ENCODE measurements at regions not wholly inside any gene's neighbourhood (a gene's known extent, or its start where the extent isn't known, plus 50 kb on each side); places are given as distances from the start of the nearest gene placed in this dataset.

DNA sequence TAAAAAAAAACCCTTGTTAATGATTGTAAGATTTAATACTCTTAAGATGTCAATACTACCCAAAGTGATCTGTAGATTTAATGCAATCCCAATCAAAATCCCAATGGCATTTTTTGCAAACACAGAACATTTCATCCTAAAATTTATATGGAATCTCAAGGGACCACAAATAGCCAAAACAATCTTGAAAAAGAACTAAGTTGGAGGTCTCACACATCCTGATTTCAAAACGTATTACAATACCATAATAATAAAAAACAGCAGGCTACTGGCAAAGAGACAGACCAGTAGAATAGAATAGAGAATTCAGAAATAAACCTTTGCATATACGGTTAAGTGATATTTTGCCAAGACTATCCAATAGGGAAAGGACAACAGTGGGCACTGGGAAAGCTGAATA is 331.9 kb upstream of the JARID2 start:
- DNase-seq = no peak

- DNase-seq = no peak
Measured at GRCh38 chr6:14915888-14916832, 329.7 kb upstream of the JARID2 start.

DNA sequence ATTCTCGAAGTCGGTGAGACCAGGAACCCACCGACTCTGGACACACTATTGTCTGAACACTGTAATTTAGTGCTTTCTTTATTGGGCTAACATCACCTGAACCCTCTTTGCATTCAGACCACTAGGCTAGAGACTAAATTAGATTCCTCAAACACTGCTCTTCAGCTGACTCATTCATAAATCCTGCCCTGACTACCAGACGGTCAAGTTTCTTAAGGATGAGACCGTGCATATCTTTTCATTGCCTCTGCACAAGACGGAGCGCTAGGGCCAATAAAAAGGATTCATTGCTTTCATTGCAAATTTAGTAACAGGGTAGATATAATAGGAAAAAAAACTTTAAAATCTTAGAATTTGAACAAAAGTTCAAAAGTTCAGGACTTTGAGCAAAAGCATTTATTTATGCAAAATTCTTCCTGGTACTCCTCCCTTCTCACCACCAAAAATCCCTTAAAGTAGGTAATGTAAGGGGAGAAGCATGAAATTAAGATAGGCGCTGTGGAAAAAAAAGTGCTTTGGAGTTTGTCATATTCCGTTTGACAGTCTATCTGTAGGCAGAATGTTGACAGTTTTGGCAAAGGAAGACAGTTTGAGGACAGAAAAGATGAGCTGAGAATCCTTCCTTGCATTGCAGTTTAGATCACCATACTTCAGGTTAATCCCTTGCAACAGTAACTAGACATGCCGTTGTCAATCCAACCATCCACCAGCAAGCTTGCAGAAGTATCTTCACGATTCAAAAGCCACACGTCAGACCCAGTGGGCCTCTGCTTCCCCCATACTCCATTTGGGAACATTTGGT is 328.6 kb upstream of the JARID2 start:
- DNase-seq = no peak

DNA sequence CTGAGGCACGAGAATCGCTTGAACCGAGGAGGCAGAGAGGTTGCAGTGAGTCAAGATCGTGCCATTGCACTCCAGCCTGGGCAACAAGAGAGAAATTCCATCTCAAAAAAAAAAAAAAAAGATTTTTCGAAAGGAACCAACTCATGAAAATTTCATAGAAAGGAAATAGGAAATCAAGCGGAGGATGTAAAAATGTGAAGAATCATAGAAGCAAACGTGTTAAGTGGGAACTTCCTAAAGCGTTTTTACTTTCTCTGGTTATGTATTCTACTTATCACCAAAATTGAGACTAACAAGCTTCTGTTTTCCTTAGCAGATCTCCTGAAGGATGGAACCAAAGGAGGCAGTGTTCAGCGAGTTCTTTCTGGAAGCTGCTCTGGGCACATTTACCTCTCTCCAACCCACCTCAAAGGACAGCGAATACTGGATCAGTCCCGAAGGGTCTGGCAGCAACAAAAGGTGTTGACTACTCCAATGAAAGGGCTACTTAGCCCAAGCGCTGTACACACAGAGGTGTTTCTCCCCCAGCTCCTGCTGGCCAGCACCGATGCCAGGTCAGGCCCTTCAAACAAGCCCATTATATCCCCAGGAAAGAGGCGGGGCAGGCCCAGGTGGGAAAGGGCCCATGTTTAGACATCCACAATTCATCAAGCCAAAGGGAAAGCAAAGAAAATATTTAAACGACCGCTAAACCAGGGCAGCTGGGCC is 327.5 kb upstream of the JARID2 start:
- DNase-seq = no peak

- no peak for DNase-seq
Measured at GRCh38 chr6:14919038-14919670, 326.7 kb upstream of the JARID2 start.

GRCh38 chr6:14920276-14920675 is 325.6 kb upstream of the JARID2 start:
- DNase-seq = no peak

GRCh38 chr6:14921170-14921569 is 324.7 kb upstream of the JARID2 start:
- DNase-seq = no peak

DNA sequence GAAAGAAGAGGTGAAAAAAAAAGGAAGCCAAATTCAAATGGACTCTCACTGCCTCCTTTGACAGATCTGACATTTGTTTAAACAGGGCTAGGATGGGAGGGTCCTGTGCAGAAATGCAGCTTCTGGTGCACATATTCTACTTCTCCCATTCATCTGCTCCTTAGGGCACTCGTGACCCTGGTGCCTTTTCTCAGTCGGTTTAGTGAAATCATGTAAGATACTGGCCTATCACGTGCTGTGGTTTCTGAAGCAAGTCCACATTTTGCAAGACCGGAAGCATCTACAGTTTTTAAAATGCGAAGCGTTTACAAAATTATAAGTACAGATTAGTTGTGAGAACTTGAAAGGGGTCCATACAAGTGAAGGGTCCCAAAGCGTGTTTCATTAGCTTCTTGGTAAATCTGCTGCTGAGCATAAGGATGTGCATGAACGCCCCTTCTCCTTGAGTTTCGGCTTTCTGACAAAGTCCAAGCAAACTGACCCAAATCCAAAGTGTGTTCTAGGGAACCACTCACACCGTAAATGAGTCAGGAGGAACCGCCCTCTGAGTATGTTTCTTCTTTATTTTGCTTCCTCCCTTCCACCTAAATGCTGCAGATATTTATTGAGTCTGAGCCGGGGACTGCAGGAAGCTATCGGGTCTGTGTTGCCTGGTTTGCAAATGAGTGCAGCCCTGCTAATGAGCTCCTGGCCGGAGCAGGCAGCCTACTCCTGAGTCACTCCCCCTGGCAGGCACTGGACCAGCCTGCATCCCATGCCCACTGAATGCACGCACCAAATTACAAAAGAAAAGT is 323.8 kb upstream of the JARID2 start:
- no peak for DNase-seq

DNA sequence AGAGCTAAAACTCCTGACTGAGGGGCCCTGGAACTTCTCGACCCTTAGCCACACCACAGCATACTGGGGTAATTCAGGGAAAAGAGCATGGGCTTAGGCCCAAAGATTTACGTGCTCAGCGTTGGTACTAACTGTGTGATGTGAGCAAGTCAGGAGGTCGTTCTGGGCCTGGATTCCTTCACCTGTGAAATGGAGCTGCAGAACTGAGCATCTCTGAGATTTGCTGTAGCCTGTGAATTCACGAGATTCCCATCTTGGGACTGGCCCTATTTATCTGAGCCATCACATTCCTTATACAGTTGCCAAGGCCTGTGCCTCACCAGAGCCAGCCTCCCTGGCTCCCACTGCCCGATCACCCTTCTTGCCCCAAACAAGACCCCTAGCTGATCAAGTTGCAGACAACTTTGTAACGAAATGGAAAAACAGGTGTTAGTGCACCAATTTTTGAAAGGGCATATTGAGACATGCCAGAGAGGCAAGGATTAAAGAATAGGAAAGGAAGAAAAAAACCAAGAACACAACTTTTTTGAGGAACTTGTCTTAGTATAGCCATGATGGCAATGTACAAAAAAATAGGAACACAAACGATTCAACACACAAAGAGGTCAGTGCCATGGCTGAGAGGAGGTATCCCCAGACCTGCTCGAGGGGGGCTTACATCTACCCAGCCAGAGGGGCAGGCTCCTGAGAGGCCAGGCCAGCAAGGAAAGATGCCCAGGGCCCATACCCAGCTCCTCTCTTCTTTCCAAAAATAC is 323.0 kb upstream of the JARID2 start:
- no peak for DNase-seq

DNA sequence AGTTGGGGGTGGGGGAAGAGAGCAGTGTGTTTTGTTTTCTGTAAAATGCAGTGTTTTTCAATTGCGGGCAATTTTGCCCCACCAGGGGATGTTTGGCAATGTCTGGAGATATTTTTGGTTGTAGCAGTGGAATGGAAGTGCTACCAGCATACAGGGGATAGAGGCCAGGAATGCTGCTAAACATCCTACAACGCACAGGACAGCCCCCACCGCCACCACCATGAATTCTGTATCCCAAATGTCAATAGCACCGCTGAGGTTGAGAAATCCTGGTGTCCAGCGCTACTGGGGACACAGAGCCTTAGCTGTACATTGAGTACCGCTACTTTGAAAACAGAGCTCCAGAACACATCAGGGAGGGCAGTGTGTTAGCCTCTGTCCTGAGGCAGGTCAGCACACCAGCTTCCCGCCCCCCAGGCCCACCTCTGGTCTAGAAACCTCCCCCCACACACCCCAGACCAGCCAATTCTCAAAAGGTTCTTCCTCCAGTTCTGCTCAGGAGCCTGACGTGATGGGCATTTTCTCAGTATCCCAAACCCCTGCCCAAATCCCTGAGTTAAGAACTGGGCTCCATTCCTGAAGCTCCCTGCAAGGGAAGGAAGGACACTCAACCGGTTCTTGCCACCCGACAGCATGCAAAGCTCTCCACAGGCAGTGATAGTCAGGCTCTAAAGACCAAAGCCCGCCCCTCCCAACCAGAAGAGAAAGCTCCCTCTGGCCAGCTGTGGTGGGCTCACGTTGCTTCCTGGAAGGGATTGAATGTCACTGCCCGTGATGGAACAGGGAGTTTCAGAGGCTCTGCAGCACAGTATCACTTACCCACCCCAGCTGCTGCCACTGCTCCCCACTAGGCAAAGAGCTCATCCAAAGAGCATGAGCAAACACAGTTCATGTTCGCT is 321.5 kb upstream of the JARID2 start:
- no peak for DNase-seq

DNA sequence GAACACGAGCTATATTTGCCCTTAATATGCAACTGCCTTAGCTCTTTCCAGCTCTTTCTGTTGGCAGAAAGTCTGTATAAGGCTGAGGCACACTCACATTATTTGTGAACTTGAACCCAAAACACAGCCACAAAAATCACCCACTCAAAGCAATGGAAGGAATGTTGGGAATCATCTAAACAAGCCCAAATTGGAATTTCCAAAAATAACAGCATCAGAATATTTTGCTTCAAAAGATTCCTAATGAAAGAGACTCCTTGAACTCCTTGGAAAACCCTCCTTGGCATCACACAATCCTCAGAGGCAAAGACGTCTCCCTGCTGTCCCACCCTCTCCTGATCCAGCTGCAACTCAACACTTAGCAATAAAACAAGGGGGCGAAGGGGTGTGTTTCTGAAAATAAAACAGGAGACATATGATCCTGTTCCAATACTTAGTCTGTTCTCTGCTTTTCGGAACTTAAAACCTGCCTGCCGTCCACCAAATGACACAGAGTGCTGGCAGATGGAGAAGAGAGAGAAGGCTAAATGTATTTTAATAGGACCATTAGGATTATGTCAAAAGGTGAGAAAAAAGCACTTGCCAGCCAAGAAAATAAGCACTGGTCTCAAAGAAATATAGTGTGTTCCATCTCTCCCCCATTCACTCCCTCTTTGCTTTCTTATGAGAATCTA is 320.7 kb upstream of the JARID2 start:
- no peak for DNase-seq

DNA sequence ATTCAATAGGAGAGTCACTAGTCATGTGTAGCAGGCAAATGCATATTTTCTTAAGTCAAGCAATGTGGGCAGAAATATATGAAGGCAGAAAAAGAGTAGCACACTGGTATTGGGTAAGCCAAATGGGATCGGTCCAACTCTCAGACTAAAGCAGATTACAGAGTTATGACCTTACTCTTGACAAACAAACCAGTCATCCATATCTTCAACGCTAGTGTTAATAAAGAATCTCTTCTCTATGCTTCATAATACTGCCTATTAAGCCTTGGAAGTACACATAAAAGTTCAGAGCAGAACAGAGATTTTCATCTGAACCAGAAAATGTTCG is 320.2 kb upstream of the JARID2 start:
- no peak for DNase-seq

DNA sequence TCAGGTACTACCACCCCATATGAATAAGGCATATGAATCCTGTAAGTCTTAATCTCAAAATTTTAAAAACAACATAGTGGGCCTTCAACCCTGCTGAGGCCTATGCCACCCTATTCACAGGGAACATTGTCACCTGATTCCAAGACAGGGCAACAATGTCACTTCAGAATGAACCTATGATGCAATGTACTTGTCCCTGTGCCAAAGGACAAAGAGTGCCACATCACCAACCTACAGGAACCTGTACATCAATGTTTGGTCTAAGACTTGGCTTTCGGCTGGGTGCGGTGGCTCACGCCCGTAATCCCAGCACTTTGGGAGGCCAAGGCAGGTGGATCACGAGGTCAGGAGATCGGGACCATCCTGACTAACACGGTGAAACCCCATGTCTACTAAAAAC is 318.5 kb upstream of the JARID2 start:
- no peak for DNase-seq

GRCh38 chr6:14929291-14929690 is 316.6 kb upstream of the JARID2 start:
- no peak for DNase-seq

DNA sequence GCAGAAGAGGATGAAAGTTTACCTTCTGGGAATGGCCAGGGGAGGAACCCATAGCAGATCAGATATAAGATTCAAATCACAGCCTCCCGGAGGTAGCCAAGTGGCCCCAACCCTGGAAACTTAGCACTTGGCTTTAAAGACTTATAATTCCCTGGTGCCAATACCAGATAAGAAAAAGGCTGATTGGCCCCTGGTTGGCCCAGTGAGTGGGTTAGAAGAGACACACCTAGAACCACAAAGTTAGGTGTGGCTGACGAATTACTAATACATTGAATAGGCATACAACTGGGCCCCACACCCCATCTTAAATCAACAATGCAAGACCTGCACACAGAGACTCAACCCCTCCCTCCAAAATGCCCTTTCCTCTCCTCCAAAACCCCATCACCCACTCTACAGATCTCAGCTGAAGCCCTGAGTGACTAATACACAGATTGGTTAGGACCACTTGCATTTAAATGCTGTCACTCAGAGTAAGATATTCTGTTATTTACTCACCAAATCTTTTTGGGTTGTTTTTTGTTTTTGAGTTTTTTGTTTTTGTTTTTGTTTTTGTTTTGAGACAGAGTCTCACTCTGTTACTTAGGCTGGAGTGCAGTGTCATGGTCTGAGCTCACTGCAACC is 315.4 kb upstream of the JARID2 start:
- DNase-seq = no peak

DNA sequence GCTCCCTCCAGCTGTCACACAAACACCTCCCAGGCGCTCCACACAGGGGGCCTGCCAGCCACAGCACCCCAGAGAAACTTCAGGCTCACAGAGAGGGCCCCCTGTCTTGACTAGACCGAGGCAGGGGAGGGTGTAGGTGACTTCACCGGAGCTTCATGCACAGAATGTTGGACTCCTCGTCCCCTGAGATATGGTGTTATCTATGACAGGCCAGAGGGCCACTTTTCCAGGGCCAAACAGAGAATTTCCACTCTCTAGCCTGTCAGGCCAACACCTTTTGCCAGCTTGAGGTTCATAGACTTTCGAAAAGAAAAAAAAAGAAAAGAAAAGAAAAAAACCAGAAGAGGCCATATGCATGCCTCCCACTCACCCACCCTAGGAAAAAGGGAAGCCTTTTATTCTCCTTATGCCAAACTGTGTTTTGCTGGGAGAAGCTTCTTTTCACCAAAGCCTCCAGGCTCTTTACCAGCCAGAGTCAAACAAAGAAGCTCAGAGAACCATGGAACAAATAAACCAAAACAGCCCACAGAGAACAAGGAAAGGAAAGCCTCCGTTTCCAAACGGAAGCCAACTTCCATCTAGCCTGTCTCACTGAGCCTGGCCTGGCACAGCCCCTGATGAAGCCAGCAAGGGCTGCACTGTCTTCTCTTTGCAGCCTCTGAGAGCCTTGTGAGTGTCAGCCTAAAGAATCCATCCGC is 313.2 kb upstream of the JARID2 start:
- no peak for DNase-seq

DNA sequence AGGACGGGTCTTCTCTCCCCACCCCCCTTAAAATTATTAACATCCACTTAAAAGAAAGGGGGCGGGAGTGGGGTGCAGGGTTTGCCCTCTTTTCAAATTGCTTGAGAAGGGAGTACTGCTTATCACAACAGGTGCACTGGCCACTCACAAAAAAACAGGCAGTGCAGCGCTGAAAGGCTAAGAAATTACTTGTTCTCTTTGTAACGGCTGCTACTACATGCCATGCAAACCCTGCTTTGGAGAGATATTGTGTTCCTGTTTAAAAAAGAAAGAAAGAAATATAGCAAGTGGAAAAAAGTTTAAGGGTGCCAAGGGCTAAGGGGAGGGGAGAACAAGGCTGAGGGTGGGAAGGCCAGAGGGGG is 312.7 kb upstream of the JARID2 start:
- DNase-seq = no peak

DNA sequence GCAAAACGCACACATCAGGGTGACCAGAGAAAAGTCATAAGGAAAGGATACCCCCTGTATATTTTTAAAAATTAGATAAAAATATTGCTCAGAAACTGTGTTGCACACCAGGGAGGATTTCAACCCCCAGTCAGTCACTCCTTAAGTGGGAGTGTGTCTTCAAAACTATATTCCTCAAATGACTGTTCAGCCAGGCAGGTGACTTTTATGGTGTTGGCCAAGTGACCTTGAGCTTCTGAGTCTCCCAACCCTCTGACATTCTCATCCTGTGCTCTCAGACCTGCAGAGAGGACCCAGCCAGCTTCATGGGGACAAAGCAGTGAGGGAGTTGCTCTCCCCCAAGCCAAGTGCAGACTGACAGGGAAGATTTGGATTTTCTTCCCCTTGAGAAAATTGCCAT is 311.9 kb upstream of the JARID2 start:
- no peak for DNase-seq

DNA sequence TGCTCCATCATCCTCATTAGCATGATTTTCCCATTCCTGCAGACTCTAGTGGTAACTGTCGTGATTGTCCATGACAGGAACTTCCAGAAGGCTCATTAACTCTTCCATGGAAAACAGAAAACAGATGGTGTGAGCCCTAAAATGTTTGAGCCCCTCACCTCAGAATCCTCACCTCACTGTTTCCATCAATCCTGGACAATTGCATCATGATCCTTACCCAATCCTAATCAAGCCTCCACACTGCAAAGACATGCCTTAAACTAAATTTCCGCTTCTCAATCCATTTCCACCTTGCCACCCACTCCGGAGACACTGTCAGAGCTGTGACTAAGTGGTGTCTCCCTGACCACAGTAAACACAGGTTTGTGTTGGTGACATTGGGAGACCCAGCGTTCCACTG is 311.0 kb upstream of the JARID2 start:
- DNase-seq = no peak
